HG02588 (cell line): ENCODE measurements at regions not wholly inside any gene's neighbourhood (a gene's known extent, or its start where the extent isn't known, plus 50 kb on each side); places are given as distances from the start of the nearest gene placed in this dataset.

Source experiments
- ATAC-seq: cut with Tn5 transposase; IDR thresholded peaks from one replicate; pipeline ENCODE4 v1.9.1; 2021; ENCODE audit warnings: mild to moderate bottlenecking, moderate library complexity; ENCODE audit not compliant: unreplicated experiment

GRCh38 chr2:221844212-221845020 is 272.3 kb upstream of the EPHA4 start:
- no peak for ATAC-seq

- ATAC-seq: no peak
Observed at GRCh38 chr2:221836095-221836494, 264.0 kb upstream of the EPHA4 start.

- ATAC-seq: no peak
Observed at GRCh38 chr2:221833966-221834365, 261.9 kb upstream of the EPHA4 start.

GRCh38 chr2:221831051-221831450 is 258.9 kb upstream of the EPHA4 start:
- no peak for ATAC-seq

GRCh38 chr2:221822416-221822815 is 250.3 kb upstream of the EPHA4 start:
- no peak for ATAC-seq

- ATAC-seq: no peak
Observed at GRCh38 chr2:221818616-221819320, 246.7 kb upstream of the EPHA4 start.

GRCh38 chr2:221817878-221818277 is 245.8 kb upstream of the EPHA4 start:
- no peak for ATAC-seq

- no peak for ATAC-seq
Observed at GRCh38 chr2:221817052-221817451, 244.9 kb upstream of the EPHA4 start.

GRCh38 chr2:221816566-221816965 is 244.5 kb upstream of the EPHA4 start:
- ATAC-seq: no peak

- ATAC-seq: no peak
Observed at GRCh38 chr2:221810650-221811049, 238.5 kb upstream of the EPHA4 start.

GRCh38 chr2:221810245-221810644 is 238.1 kb upstream of the EPHA4 start:
- ATAC-seq: no peak

GRCh38 chr2:221808488-221808887 is 236.4 kb upstream of the EPHA4 start:
- no peak for ATAC-seq

- ATAC-seq: no peak
Observed at GRCh38 chr2:221807706-221808105, 235.6 kb upstream of the EPHA4 start.

GRCh38 chr2:221802089-221802488 is 230.0 kb upstream of the EPHA4 start:
- ATAC-seq: no peak

- ATAC-seq: no peak
Observed at GRCh38 chr2:221792971-221793521, 220.9 kb upstream of the EPHA4 start.

- ATAC-seq: no peak
Observed at GRCh38 chr2:221791844-221792243, 219.7 kb upstream of the EPHA4 start.

- no peak for ATAC-seq
Observed at GRCh38 chr2:221787561-221787960, 215.5 kb upstream of the EPHA4 start.

GRCh38 chr2:221786297-221786926 is 214.3 kb upstream of the EPHA4 start:
- no peak for ATAC-seq

GRCh38 chr2:221780281-221780688 is 208.2 kb upstream of the EPHA4 start:
- no peak for ATAC-seq

GRCh38 chr2:221779614-221780067 is 207.5 kb upstream of the EPHA4 start:
- no peak for ATAC-seq

GRCh38 chr2:221778025-221778424 is 205.9 kb upstream of the EPHA4 start:
- ATAC-seq: no peak
